A549 (cell line): ENCODE measurements at regions not wholly inside any gene's neighbourhood (a gene's known extent, or its start where the extent isn't known, plus 50 kb on each side); places are given as distances from the start of the nearest gene placed in this dataset.

Experiments
- ATAC-seq, 2 experiments: fragments of 200-7000 bp in 1 of 2; fragments of >200 bp in 1 of 2; cut with Nextera tagmentation in 1 of 2; cut with Tn5 transposase in 1 of 2; 3 replicates each; pipeline versions ENCODE4 v1.8.0 to v1.9.1; 2018 to 2020; ENCODE audit warnings: mild to moderate bottlenecking in 1 of 2, moderate library complexity in 1 of 2
- CTCF ChIA-PET: fragments of 300-600 bp; sonication (Branson Sonifier 250); formaldehyde crosslinking; extraction: SDS; loops from one replicate; lab custom pipeline; 2021; ENCODE audit warnings: antibody characterized with exemption, inconsistent platforms; lab: Yijun Ruan, JAX
- POLR2A ChIA-PET: fragments of 350-600 bp; formaldehyde crosslinking; extraction: SDS; loops from one replicate; lab custom pipeline; 2021; ENCODE audit warnings: antibody characterized with exemption, inconsistent platforms; lab: Yijun Ruan, JAX
- DNase-seq, 2 experiments: peaks; one replicate each; pipeline versions ENCODE4 v3.0.0 to v3.0.0-alpha.2; 2011 to 2016; ENCODE audit warnings: low read depth in 1 of 2, low spot score in 1 of 2
- FAIRE-seq: peaks from 2 replicates; lab custom pipeline; 2011; peaks lifted over from hg19 to GRCh38; lab: Jason Lieb, UNC
- H3K27ac ChIP-seq, 2 experiments: fragments of >200 bp; sonication (Bioruptor Twin); formaldehyde crosslinking; 3 replicates each; pipeline ENCODE4 v1.5.1; 2016 to 2017
- H3K4me1 ChIP-seq: fragments of >200 bp; sonication (Bioruptor Twin); formaldehyde crosslinking; 3 replicates; pipeline ENCODE4 v1.6.1; 2016
- H3K4me2 ChIP-seq: fragments of >200 bp; sonication (Bioruptor Twin); formaldehyde crosslinking; 3 replicates; pipeline ENCODE4 v1.6.1; 2016
- H3K4me3 ChIP-seq: fragments of >200 bp; sonication (Bioruptor Twin); formaldehyde crosslinking; 3 replicates; pipeline ENCODE4 v1.5.1; 2016
- H3K9me3 ChIP-seq: fragments of >200 bp; sonication (Bioruptor Twin); formaldehyde crosslinking; 3 replicates; pipeline ENCODE4 v1.6.1; 2016
- ATOH8 ChIP-seq: fragments of 250-450 bp; sonication (Bioruptor Pico); IDR thresholded peaks from 2 replicates; pipeline ENCODE4 v1.5.0; 2020; ENCODE audit warnings: low read depth, mild to moderate bottlenecking, moderate library complexity
- CHD4 ChIP-seq: fragments of 200-600 bp; sonication (generic); IDR thresholded peaks from 2 replicates; pipeline ENCODE4 v1.6.1; 2016; ENCODE audit warnings: antibody characterized with exemption, mild to moderate bottlenecking, borderline replicate concordance
- EHF ChIP-seq: fragments of 250-450 bp; sonication (Bioruptor Pico); IDR thresholded peaks from 2 replicates; pipeline ENCODE4 v1.5.0; 2020; ENCODE audit warnings: mild to moderate bottlenecking
- ESRRA ChIP-seq: fragments of 150-350 bp; IDR thresholded peaks from 2 replicates; pipeline ENCODE4 v1.6.1; 2014; ENCODE audit warnings: mild to moderate bottlenecking, low read length, borderline replicate concordance
- FOSL2 ChIP-seq, 2 experiments: fragments of 450-650 bp in 1 of 2; fragments of >200 bp in 1 of 2; sonication (Bioruptor Twin) in 1 of 2; formaldehyde crosslinking; IDR thresholded peaks; 2 replicates each; pipeline versions ENCODE4 v1.5.0 to v1.6.1; 2016 to 2020; ENCODE audit warnings: mild to moderate bottlenecking in 1 of 2, moderate library complexity in 1 of 2
- FOXS1 ChIP-seq: fragments of 250-450 bp; sonication (Bioruptor Pico); IDR thresholded peaks from 2 replicates; pipeline ENCODE4 v1.5.0; 2020; ENCODE audit warnings: mild to moderate bottlenecking, moderate library complexity
- HDAC2 ChIP-seq: fragments of 200-600 bp; sonication (generic); IDR thresholded peaks from 2 replicates; pipeline ENCODE4 v1.6.1; 2016
- HEYL ChIP-seq: fragments of 250-450 bp; sonication (Bioruptor Pico); IDR thresholded peaks from 2 replicates; pipeline ENCODE4 v1.8.0; 2021; ENCODE audit warnings: mild to moderate bottlenecking, moderate library complexity
- HOXA7 ChIP-seq: fragments of 250-450 bp; sonication (Bioruptor Pico); IDR thresholded peaks from 2 replicates; pipeline ENCODE4 v1.5.0; 2020; ENCODE audit warnings: mild to moderate bottlenecking, moderate library complexity
- JUN ChIP-seq, 2 experiments: fragments of >200 bp; sonication (Bioruptor Twin); formaldehyde crosslinking; IDR thresholded peaks; 2 replicates in 1 of 2; 3 replicates in 1 of 2; pipeline ENCODE4 v1.6.1; 2016 to 2017
- KDM5A ChIP-seq: fragments of 200-600 bp; sonication (generic); IDR thresholded peaks from 2 replicates; pipeline ENCODE4 v1.6.1; 2016; ENCODE audit warnings: antibody characterized with exemption, mild to moderate bottlenecking
- MAFK ChIP-seq: fragments of 450-650 bp; IDR thresholded peaks from 2 replicates; pipeline ENCODE4 v1.6.1; 2014; ENCODE audit not compliant: partially characterized antibody
- NFE2L2 ChIP-seq: fragments of 150-350 bp; conservative IDR thresholded peaks from 2 replicates; pipeline ENCODE4 v1.6.1; 2014; ENCODE audit warnings: low read length
- PHF8 ChIP-seq: fragments of 200-600 bp; sonication (generic); IDR thresholded peaks from 2 replicates; pipeline ENCODE4 v1.6.1; 2016; ENCODE audit warnings: low read depth, mild to moderate bottlenecking, antibody characterized with exemption, moderate library complexity, borderline replicate concordance
- POLR2A ChIP-seq: IDR thresholded peaks from 2 replicates; pipeline ENCODE4 v1.6.1; 2012; ENCODE audit warnings: mild to moderate bottlenecking, low read length
- POLR2AphosphoS2 ChIP-seq: conservative IDR thresholded peaks from 2 replicates; pipeline ENCODE4 v1.6.1; 2012; ENCODE audit warnings: low read length, improper control_type of control experiment, inconsistent platforms
- RAD21 ChIP-seq, 2 experiments: fragments of >200 bp in 1 of 2; sonication (Bioruptor Twin) in 1 of 2; formaldehyde crosslinking in 1 of 2; IDR thresholded peaks in 1 of 2; conservative IDR thresholded peaks in 1 of 2; 2 replicates in 1 of 2; 3 replicates in 1 of 2; pipeline ENCODE4 v1.6.1; 2012 to 2018; ENCODE audit warnings: inconsistent platforms in 1 of 2
- RARB ChIP-seq: fragments of 250-450 bp; sonication (Bioruptor Pico); IDR thresholded peaks from 2 replicates; pipeline ENCODE4 v1.8.0; 2021; ENCODE audit warnings: mild to moderate bottlenecking, moderate library complexity
- REST ChIP-seq: fragments of 200-600 bp; sonication (generic); IDR thresholded peaks from 2 replicates; pipeline ENCODE4 v1.6.1; 2016; ENCODE audit warnings: antibody characterized with exemption, mild to moderate bottlenecking, moderate library complexity
- TFCP2L1 ChIP-seq: fragments of 250-450 bp; sonication (Bioruptor Pico); IDR thresholded peaks from 2 replicates; pipeline ENCODE4 v1.5.0; 2021; ENCODE audit warnings: mild to moderate bottlenecking
- USF2 ChIP-seq: fragments of 450-650 bp; IDR thresholded peaks from 2 replicates; pipeline ENCODE4 v1.6.1; 2014; ENCODE audit warnings: antibody characterized with exemption
- ZC3H11A ChIP-seq: fragments of 450-650 bp; IDR thresholded peaks from 2 replicates; pipeline ENCODE4 v1.6.1; 2014; ENCODE audit warnings: antibody characterized with exemption, mild to moderate bottlenecking
- ZNF302 ChIP-seq: fragments of 250-450 bp; sonication (Bioruptor Pico); IDR thresholded peaks from 2 replicates; pipeline ENCODE4 v1.9.0; 2021; ENCODE audit warnings: inconsistent platforms, mild to moderate bottlenecking, moderate library complexity
- ZSCAN20 ChIP-seq: fragments of 250-450 bp; sonication (Bioruptor Pico); IDR thresholded peaks from 2 replicates; pipeline ENCODE4 v1.8.0; 2022; ENCODE audit warnings: mild to moderate bottlenecking, moderate library complexity
- WGBS: methylation state at CpG from one replicate; pipeline ENCODE4 v1.1.6; 2017; ENCODE audit errors: missing lambda C conversion rate; 5-methylcytosine and 5-hydroxymethylcytosine counted together
- TF ChIP-seq, protein P1 (sequence below): fragments of >200 bp; sonication (Bioruptor Twin); formaldehyde crosslinking; IDR thresholded peaks from 2 replicates; pipeline ENCODE4 v1.6.1; 2016
- TF ChIP-seq, protein P2 (sequence below): fragments of 250-450 bp; sonication (Bioruptor Pico); IDR thresholded peaks from 2 replicates; pipeline ENCODE4 v1.5.0; 2021; ENCODE audit warnings: mild to moderate bottlenecking, moderate library complexity, borderline replicate concordance
- TF ChIP-seq, protein P3 (sequence below): fragments of >200 bp; sonication (Bioruptor Twin); formaldehyde crosslinking; IDR thresholded peaks from 3 replicates; pipeline ENCODE4 v1.5.1; 2016

- CTCF ChIA-PET, result interaction anchor here (1.5 kb wide), 1 partner anchor 10 kb away, joined by 3 read pairs; no protein-coding TSS in a partner anchor
- no peak for ATAC-seq
Measured at GRCh38 chr7:68147614-68148238, 1151.1 kb downstream of the TYW1 start.

DNA sequence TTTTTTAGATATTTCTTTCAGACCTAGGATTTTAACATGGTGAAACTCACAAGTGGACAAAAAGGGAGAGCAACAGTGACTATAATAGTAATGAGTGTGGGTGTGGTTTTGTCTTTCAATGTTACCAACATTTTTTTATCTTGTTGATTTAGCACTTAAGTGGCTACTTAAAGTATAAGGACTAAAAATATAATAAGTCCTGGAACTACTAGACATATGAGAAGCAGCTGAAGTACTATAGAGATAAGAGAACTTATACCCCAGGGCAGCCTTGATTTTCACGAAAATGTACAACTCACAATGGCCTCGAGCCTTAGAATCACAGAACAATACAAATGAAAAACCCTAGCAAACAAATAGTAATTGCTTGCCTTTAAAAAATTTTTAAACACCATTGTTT, 1151.8 kb downstream of the TYW1 start:
- peaks cover 9% of the 10 kb centered on the region; the same call in 2 of the 3 replicates for H3K9me3 ChIP-seq
- H3K4me1 ChIP-seq, result no peaks in the 10 kb centered on the region
- ATAC-seq (no peak), FAIRE-seq (no peak), DNase-seq (no peak)
- POLR2A ChIA-PET, result no interaction called here
- H3K27ac ChIP-seq, result no peak overlapping the region
- no peak overlapping the region for H3K4me2 ChIP-seq
- no peak overlapping the region for H3K4me3 ChIP-seq
- no peak for TF ChIP-seq KDM5A
- TF ChIP-seq ZC3H11A, result no peak
- TF ChIP-seq RAD21 (conservative IDR thresholded peaks at IDR 0.05 in 1 of 2, IDR thresholded peaks at IDR 0.05 in 1 of 2), result no peak
- no peak for TF ChIP-seq FOSL2 (IDR thresholded peaks at IDR 0.05)
- TF ChIP-seq FOSL2 (CRISPR knock-in tag; IDR thresholded peaks at IDR 0.05), result no peak
- TF ChIP-seq, protein P1, sequence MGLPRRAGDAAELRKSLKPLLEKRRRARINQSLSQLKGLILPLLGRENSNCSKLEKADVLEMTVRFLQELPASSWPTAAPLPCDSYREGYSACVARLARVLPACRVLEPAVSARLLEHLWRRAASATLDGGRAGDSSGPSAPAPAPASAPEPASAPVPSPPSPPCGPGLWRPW, result no peak
- no peak for TF ChIP-seq CHD4
- no peak for TF ChIP-seq HOXA7 (CRISPR knock-in tag)
- no peak for TF ChIP-seq PHF8
- TF ChIP-seq, protein P2, sequence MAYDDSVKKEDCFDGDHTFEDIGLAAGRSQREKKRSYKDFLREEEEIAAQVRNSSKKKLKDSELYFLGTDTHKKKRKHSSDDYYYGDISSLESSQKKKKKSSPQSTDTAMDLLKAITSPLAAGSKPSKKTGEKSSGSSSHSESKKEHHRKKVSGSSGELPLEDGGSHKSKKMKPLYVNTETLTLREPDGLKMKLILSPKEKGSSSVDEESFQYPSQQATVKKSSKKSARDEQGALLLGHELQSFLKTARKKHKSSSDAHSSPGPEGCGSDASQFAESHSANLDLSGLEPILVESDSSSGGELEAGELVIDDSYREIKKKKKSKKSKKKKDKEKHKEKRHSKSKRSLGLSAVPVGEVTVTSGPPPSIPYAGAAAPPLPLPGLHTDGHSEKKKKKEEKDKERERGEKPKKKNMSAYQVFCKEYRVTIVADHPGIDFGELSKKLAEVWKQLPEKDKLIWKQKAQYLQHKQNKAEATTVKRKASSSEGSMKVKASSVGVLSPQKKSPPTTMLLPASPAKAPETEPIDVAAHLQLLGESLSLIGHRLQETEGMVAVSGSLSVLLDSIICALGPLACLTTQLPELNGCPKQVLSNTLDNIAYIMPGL (CRISPR knock-in tag), result no peak
- no peak for TF ChIP-seq REST
- TF ChIP-seq ESRRA, result no peak
- TF ChIP-seq, protein P3, sequence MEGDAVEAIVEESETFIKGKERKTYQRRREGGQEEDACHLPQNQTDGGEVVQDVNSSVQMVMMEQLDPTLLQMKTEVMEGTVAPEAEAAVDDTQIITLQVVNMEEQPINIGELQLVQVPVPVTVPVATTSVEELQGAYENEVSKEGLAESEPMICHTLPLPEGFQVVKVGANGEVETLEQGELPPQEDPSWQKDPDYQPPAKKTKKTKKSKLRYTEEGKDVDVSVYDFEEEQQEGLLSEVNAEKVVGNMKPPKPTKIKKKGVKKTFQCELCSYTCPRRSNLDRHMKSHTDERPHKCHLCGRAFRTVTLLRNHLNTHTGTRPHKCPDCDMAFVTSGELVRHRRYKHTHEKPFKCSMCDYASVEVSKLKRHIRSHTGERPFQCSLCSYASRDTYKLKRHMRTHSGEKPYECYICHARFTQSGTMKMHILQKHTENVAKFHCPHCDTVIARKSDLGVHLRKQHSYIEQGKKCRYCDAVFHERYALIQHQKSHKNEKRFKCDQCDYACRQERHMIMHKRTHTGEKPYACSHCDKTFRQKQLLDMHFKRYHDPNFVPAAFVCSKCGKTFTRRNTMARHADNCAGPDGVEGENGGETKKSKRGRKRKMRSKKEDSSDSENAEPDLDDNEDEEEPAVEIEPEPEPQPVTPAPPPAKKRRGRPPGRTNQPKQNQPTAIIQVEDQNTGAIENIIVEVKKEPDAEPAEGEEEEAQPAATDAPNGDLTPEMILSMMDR, result no peak
- TF ChIP-seq POLR2AphosphoS2, result no peak
- TF ChIP-seq FOXS1 (CRISPR knock-in tag), result no peak
- WGBS, result 15% methylated on average over 2 of the region's 2 CpGs
- CTCF ChIA-PET, result interaction anchor here (1.5 kb wide), 1 partner anchor 9 kb away, joined by 3 read pairs; no protein-coding TSS in a partner anchor

More at GRCh38 chr7:68147614-68148238, 1151.1 kb downstream of the TYW1 start:
- Histone ChIP-seq H3K4me1 (no peaks in the 10 kb centered on the region), H3K9me3 (peaks cover 15% of the 10 kb centered on the region), H3K4me3 (no peak overlapping the region), H3K4me2 (no peak overlapping the region), H3K27ac (no peak overlapping the region)
- TF ChIP-seq FOXS1 (CRISPR knock-in tag) (no peak), HOXA7 (CRISPR knock-in tag) (no peak), TFCP2L1 (CRISPR knock-in tag) (no peak), NFE2L2 (no peak), JUN (IDR thresholded peaks at IDR 0.05) (no peak), USF2 (no peak), ZNF302 (no peak), EHF (CRISPR knock-in tag) (no peak), FOSL2 (IDR thresholded peaks at IDR 0.05) (no peak), FOSL2 (CRISPR knock-in tag; IDR thresholded peaks at IDR 0.05) (no peak), MAFK (no peak), HDAC2 (no peak), ZSCAN20 (no peak), ATOH8 (CRISPR knock-in tag) (no peak), HEYL (CRISPR knock-in tag) (no peak), POLR2A (no peak), RARB (CRISPR knock-in tag) (no peak)
- TF ChIP-seq, protein P1, result no peak
- WGBS, result 17% methylated on average over 3 of the region's 3 CpGs
- POLR2A ChIA-PET, result no interaction called here
- DNase-seq, result no peak
- no peak for FAIRE-seq
